HG02840 (cell line): ENCODE measurements at regions not wholly inside any gene's neighbourhood (a gene's known extent, or its start where the extent isn't known, plus 50 kb on each side); places are given as distances from the start of the nearest gene placed in this dataset.

Source experiments
- ATAC-seq: cut with Tn5 transposase; IDR thresholded peaks from one replicate; pipeline ENCODE4 v1.9.1; 2021; ENCODE audit warnings: mild to moderate bottlenecking, moderate library complexity, moderate number of reproducible peaks; ENCODE audit not compliant: unreplicated experiment, low FRiP score

GRCh38 chr12:16766736-16767135, 160.8 kb upstream of the LMO3 start:
- ATAC-seq: no peak

- no peak for ATAC-seq
Measured at GRCh38 chr12:16763901-16764300, 157.9 kb upstream of the LMO3 start.

DNA sequence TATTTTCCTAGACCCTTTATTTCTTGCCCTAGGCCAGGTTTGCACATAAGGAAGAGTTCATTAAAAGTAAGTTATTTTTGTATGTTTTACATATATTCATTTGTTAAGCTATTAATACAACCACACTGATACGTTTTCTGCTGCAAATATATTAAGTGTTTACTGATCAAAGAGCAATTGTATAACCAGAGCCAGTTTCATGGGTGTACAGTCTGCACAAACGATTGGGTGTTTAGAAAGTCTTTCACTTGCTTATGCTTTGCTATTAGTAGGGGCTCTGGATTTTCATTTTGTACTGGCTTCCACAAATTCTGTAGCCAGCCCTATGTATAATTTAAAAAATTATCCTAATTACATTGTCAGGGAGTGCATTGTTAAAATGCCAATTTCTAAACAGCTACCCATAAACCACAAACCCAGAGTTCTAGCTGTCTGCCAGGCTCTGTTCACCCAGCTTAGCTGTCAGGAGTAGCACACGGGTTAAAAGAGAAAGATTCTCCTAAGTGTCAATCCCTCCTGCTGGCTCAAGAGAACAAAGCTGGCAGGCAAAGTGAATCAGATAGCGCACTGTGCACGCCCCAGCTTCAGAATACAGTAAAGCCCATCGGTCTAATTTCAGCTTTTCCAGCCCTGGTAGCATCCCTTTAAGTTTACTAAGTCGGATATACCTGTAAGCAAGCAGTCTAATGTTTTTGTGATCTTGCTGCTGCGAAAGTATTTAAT, 151.0 kb upstream of the LMO3 start:
- ATAC-seq: no peak

DNA sequence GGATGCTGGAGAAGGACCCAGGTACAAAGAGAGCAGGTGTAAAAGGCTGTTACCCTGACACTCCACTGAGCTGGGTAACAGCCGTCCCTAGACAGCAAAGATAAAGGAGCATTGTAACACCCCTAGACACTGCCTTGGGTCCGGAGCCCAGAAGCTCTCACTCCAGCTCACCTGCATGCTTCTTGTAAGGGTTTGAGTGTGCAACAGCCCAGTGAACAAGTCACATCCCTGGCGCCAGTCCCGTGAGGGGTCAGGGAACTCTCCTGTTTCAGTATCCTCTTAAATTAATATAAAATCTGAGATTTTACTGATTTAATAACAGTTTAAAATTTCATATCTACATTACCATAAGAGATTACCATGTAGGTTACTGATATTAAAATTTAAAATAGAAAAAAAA, 124.8 kb upstream of the LMO3 start:
- ATAC-seq: no peak

DNA sequence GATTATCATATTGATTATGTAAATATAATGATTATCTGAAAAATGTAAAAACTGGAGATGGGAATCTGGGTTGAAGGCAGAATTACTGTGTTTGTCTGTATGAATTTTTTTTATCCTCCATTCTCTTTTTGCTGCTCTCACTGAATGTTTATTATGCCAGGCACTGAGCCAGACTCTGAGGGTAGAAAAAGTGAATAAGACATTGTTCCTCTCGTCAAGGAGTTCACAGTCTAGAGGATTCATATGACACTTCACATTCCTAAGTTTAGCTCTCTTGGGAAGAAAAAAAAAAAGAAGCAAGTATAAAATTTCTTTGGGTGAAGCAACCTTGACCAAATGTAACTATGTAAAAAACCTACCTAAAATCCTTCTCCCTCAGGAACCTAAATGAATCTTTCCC, 120.9 kb upstream of the LMO3 start:
- ATAC-seq: no peak

GRCh38 chr12:16719713-16720416, 113.9 kb upstream of the LMO3 start:
- no peak for ATAC-seq

DNA sequence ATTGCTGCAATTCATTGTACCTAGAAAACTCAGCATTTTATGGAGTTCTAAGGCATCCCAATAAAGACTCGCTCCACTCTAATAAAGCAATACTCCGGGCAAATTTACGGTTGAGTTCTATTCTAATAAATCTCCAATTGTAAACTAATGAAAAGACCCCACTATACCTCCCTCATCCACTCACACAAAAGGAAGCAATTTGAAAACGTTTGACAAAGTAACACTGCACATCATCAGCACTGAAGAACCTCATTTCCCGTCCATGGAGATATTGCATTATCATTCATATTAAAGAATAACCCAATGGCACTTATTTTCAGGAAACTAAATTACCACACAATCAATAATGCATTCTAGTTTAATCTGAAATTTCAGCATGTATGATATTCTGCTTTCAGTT, 111.0 kb upstream of the LMO3 start:
- ATAC-seq: no peak

- ATAC-seq: no peak
Measured at GRCh38 chr12:16692099-16692498, 86.1 kb upstream of the LMO3 start.

DNA sequence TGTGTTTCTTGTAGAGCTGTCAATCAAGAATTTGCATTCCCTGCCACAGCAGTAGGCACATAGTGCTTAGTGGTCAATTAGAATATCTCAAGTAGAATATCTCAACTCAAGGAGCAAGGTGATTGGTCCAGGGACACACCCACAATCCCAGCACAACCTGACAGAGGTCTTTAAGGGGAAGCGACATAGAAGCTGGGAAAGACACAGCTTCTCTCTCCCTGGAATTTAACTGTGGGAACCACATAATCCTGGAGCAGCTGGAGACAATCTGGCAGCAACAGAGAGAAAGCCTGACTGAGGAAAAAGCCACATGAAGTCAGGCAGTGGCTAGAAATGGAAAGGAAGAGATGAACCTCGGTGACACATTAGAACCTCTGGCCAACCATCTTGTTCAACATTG, 85.7 kb upstream of the LMO3 start:
- ATAC-seq: no peak

GRCh38 chr12:16688200-16688599, 82.2 kb upstream of the LMO3 start:
- no peak for ATAC-seq

GRCh38 chr12:16685107-16685506, 79.1 kb upstream of the LMO3 start:
- ATAC-seq: no peak

GRCh38 chr12:16681196-16681595, 75.2 kb upstream of the LMO3 start:
- ATAC-seq: no peak

- ATAC-seq: no peak
Measured at GRCh38 chr12:16675438-16675837, 69.5 kb upstream of the LMO3 start.

- no peak for ATAC-seq
Measured at GRCh38 chr12:16674885-16675284, 68.9 kb upstream of the LMO3 start.

DNA sequence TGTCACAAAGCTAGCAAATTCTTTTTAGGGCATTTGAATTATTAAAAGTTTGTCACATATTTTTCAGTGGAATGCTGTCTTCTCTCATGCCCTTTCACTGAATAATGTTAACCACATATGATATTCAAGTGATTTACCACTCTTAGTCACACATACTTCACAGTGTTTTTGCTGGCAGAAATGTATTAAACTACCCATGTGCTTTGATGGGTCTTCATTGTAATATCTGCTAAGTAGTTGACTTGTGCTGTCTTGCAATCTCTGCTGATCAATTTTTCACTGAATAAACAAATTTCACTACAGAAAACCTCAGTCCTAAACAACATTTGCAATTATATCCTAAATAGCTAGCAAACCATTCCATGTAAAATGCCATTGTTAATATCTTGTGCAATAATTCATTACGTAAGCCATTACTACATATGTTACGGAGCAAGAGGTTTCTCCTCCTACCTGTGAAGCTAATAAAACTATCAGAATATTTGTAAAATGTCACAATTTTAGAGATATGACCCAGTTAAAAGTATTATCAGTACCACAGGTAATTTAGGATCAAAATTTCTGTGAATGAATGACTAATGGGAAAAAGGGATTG, 64.6 kb upstream of the LMO3 start:
- ATAC-seq: no peak

DNA sequence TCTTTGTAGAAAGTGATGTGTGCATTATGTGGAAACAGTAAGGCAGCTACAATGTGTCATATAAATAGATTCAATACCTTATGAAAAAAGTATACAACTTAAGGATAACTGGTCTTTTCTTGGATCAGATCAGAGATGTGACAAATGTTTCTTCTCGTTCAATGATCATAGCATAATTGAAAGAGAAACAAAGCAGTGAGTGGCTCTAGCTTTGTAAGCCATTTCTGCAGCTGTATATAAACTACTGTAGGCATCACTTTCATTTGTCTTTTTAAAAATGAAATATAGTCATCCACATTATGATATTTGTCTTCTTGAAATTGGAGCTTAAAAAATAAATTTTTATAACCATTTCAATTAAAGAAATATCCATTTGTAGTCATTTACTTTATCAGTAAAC, 63.8 kb upstream of the LMO3 start:
- ATAC-seq: no peak

DNA sequence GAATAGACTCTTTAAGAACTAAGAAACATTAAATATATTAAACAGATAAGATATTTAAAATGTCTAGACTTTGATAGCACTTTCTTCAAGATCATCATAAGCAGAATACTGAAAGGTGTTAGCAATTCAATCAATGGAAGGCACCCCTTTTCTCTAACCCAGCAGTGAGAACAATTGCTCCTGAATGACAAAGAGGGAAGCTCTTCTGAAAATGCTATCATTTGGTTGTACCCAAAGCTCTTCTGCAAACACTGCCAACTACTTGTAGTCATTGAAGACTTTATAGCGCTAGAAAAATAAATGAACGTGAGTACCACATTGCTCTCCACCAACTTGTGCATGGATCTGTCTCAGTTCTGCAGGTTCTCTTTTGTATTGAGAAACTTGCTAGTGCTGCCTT, 62.2 kb upstream of the LMO3 start:
- no peak for ATAC-seq

DNA sequence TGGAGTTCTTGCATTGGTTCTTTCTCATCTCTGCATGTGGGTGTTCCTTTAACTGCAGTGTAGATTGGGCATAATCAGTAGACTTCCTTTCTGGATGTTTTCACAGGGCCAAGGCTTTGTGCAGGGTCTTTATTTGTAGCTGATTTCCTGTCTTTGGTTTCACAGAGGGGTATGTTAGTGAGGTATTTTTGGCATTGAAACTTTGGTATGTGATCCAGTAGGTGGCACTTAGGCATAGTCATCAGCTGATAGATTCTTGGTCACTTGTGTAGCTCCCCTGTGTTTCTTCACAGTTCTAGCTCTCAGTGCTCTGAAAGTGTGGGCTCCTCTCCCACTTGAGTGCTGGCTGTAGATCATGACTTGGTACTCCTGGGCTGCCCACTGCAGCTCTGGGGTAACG, 52.7 kb upstream of the LMO3 start:
- no peak for ATAC-seq
